ENCODE measurements at regions not wholly inside any gene's neighbourhood (a gene's known extent, or its start where the extent isn't known, plus 50 kb on each side); places are given as distances from the start of the nearest gene placed in this dataset.
"Not testable (repeated sequence)": the region's sequence is repeated elsewhere in the genome, so short reads cannot be mapped to it uniquely, and the experiment has no call there.

GRCh38 chr10:35874311-35875015 lies 232.4 kb upstream of the FZD8 start:
- no peak for DNase-seq

DNA sequence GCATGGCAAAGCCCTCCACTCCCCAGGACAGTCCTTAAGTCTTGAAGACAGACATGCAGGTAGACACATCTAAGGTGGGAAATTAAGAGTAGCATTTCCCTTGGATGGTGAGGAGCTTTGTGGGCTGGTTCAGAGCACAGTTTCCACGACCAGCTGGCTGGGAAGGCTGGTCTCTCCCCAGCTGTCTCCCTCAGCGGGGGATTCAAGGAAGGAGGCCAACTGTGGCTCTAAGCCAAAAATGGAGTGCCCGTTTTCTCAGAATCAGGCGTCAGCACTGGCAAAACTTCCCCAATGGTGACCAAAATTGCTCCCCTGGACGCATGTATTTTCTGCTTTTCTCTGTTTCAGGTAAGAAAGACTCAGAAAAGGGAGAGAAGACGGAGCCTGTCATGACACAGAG lies 230.6 kb upstream of the FZD8 start:
- DNase-seq = peak in 2 of 56 donors; percentile 1

DNA sequence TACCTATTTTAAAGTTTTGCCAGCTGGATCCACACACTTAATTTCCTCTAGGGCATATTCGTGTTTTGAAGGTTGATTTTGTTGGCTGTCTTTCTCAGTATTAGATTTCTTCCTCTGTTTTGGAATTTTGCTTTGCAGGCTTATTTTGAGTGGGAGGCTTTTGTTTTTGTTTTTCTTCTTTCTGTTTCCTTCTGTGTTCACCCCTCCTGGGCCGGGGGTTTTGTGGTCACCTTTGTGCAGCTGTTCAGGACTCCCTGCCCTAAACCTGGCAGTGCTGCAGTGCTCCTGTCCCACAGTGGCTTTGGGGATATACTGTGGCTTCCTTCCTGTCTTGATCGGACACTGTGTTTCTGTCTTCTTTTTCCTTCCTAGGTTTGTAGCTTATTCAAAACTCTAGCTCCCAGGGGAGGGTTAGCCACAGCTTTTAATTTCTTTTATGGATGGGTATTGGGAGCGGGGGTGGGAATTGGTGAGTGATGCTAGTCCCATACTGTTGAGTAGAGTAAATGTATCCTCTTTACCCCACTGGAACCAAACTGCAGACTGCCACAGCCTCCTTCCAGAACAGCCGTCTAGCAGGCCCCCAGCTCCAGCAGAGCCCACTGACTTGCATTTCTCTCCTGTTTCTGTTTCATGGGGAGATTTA lies 228.7 kb upstream of the FZD8 start:
- DNase-seq = no peak

GRCh38 chr10:35858676-35859283 lies 216.7 kb upstream of the FZD8 start:
- not testable (repeated sequence) for DNase-seq

- DNase-seq = no peak
Observed at GRCh38 chr10:35857860-35858259, 215.8 kb upstream of the FZD8 start.

GRCh38 chr10:35855155-35855947 lies 213.3 kb upstream of the FZD8 start:
- DNase-seq = no peak

DNA sequence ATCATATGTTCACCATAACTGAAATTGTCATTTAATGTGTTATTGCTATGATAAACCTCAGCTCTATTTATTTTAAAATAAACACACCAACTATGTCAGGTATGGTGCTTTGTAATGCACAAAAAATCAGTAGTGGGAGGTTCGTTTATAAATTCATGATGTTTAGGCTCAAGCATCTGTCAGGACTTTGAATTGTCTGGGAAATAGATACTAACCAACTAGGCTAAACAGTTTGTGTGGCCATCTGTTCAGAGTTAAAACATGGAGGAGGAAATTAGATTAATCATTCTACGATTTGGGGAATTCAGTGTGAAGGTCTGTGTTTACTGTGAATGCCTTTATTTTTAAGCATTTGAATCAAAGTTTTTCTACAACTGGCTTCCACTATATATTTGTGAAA lies 212.6 kb upstream of the FZD8 start:
- no peak for DNase-seq

DNA sequence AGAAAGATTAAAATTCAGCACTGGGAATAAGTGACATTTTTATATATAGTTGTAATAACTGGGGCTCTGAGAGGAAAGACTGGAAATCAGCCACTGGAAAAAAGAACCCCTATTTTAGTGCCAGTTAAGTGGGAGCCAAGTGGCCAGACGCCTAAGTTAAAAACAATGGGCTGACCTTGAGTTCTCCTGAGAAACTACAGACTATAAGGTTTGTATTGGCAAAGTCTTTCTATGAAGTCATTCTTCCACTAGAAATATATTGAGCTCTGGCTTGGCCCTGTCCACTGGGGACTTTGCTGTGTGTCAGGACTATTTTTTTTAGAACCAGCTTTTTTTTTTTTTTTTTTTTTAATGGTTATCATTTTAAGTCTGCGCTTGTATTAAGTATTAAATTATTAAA lies 210.6 kb upstream of the FZD8 start:
- DNase-seq = no peak

DNA sequence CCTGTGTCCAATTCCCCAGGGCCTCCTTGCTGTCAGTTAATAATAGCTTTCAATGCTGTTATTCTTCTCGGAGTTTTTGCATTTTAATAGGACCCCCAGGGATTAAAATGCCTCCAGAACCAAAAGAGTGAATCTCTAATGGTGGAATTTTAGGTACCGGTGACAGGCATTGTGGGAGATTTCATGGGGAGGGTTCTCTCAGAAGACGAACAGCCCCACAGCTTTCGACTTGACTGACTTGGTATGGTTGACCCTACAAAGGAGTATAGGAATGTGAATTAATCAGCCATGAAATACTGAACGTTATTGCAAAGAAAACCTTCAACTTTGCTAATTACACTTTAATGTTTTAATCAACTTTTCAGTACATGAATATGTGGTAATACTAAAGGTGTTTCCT lies 206.3 kb upstream of the FZD8 start:
- DNase-seq = no peak

DNA sequence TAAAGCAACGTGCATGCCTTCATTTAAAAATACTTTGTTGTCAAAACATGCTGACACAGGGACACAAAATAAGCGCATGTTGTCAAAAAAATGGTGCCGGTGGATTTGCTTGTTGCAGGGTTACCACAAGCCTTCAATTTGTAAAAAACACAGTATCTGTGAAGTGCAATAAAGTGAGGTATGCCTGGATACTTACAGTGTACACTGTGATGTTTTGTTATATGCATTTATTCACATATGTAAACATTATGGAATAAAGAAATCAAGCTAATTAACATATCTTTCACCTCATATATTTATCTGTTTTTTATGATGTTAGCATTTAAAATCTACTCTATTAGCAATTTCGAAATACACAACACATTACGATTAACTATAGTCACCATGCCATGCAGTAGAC lies 202.6 kb upstream of the FZD8 start:
- DNase-seq = no peak

- DNase-seq = no peak
Observed at GRCh38 chr10:35843524-35844181, 201.6 kb upstream of the FZD8 start.

DNA sequence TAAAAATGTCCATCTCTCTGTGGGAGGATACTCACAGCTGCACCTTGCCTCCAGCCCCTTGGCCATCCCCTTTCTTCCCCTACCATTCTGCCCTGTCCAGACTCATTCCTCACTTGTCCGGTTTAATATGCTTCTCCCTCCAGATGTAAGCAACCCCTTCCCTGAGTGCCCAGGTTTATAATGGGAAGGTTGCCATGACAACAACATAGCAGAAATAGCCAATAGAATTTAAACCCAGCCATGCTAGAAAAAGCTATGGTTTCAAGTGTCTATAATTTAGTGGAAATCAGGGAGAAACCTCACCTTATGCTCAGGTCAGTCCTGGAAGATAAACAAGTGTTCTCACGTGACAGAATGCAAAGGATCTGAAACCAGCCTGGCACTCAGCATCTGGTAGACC lies 196.0 kb upstream of the FZD8 start:
- no peak for DNase-seq

DNA sequence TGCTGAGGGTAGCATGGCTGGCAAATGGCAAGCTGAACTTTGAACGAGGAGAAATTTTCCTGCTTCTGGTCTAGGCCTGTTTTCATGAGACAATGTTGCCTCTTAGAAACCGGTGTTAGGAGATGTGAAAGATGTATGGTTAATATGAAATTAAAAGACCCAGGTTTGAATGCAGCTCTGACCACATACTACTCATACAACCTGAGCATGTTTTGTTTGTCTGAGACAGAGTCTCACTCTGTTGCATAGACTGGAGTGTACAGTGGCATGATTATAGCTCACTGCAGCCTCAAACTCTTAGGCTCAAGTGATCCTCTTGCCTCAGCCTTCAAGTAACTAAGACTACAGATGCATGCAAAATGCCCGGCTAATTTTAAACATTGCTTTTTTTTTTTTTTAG lies 193.4 kb upstream of the FZD8 start:
- no peak for DNase-seq

DNA sequence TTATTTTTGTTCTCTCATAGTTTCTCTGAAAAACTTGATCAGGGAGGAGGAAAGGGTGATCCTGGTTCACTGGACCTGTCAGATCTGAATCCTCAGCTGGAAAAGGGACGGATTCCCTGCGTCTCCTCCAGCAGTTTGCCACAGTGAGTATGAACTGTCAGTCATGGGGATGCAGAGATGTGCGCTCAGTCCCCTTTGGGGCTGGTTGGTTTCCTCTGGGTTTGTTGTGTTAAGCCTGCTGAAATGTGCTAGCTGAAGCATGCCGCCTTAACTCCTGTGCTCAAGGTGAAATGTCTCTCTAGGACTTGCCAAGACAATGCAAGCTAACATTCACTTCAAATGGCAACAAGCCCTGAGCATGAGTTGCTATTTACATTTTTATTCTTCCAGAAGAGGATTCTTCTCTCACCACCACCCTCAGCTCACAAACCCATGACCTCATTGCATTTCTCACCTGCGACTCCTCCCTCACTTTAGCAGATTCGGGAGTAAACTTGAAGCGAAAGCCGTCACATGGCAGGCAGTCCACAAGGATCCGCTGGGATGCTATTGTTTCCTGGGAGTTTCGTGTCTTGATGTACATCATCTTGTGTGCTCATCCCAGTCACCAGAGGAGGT lies 192.9 kb upstream of the FZD8 start:
- no peak for DNase-seq

- DNase-seq = no peak
Observed at GRCh38 chr10:35827783-35828182, 185.7 kb upstream of the FZD8 start.

GRCh38 chr10:35824704-35825103 lies 182.6 kb upstream of the FZD8 start:
- no peak for DNase-seq

DNA sequence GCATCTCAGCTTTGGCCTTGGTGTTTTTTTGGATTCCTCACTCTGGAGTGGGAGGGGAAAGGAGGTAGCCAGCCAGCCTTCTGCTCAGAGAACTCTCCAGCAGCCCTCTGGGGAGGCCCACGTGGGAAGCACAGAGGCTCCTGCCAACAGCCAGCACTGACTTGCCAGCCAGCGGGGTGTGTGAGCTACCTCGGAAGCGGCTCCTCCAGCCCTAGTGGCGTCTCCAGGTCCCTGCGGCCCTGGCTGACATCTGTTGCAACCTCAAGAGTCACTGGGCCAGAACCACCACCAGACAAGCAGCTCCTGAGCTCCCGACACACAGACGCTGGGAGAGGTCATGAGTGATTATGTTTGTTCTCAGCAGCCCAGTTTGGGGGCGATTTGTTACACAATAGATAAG lies 180.2 kb upstream of the FZD8 start:
- peak in 43 of 56 donors; percentile 2 to 69 (median 20) for DNase-seq

GRCh38 chr10:35821339-35821911 lies 179.3 kb upstream of the FZD8 start:
- no peak for DNase-seq

- no peak for DNase-seq
Observed at GRCh38 chr10:35819736-35820135, 177.6 kb upstream of the FZD8 start.

GRCh38 chr10:35819011-35819410 lies 176.9 kb upstream of the FZD8 start:
- no peak for DNase-seq

- not testable (repeated sequence) for DNase-seq
Observed at GRCh38 chr10:35817109-35817508, 175.0 kb upstream of the FZD8 start.
